GM21360 (cell line): ENCODE measurements at regions not wholly inside any gene's neighbourhood (a gene's known extent, or its start where the extent isn't known, plus 50 kb on each side); places are given as distances from the start of the nearest gene placed in this dataset.

Experiments
- ATAC-seq: cut with Tn5 transposase; IDR thresholded peaks from one replicate; pipeline ENCODE4 v1.9.1; 2021; ENCODE audit warnings: mild to moderate bottlenecking, moderate library complexity; ENCODE audit not compliant: unreplicated experiment

DNA sequence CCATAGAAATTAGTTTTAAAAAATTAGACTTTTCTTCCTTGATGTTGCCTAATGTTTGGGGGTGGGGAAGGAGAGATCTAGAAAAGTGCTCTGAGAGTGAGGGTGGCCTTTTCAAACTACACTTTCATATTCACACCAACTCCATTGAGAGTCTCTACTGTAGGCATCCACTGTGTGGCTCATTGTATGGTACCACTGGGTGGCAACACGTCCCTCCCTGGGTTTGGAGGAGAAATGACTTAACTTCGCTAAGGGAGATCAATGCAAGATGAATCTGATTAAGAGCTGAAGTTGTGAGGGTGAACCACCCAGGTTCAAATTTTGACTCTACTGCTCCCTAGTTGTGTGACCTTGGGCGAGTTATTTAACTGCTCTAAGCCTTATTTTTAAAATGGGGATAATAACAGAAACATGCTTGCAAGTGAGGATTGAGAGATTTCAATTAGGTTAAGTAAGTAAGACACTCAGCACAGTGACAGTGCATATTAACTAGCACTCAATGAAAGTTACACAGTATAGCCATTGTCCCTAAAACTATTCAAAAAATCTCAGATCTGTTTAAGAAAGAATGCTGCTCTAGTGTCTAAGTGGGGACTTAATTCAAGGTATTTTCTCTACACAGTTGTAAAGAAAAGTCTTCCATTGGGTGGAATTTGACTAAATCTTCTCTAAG is 193.5 kb upstream of the CNR1 start:
- ATAC-seq = no peak

- ATAC-seq = no peak
Observed at GRCh38 chr6:88358846-88359245, 192.7 kb upstream of the CNR1 start.

DNA sequence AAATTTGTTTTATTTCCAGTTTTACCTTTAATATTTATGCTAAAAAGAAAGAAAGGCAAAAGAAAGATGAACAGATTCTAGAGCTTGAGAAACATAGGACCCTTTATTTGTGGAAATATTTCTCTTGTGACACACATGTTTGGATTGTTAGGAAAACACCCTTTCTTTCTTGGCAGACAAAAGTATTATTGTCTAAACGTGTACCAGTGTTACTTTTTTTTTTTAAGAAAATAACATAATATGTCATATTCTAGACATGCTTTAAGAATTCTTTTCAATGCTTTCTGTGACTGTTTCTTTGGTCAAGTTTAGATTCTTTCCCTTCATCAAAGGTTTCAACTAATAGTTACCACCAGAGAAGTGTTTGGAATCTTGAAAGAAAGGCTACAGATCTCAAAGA is 183.4 kb upstream of the CNR1 start:
- ATAC-seq = no peak

- no peak for ATAC-seq
Observed at GRCh38 chr6:88342336-88342735, 176.2 kb upstream of the CNR1 start.

GRCh38 chr6:88339761-88340160 is 173.6 kb upstream of the CNR1 start:
- no peak for ATAC-seq

GRCh38 chr6:88321306-88321705 is 155.2 kb upstream of the CNR1 start:
- no peak for ATAC-seq

- no peak for ATAC-seq
Observed at GRCh38 chr6:88311561-88311960, 145.4 kb upstream of the CNR1 start.

DNA sequence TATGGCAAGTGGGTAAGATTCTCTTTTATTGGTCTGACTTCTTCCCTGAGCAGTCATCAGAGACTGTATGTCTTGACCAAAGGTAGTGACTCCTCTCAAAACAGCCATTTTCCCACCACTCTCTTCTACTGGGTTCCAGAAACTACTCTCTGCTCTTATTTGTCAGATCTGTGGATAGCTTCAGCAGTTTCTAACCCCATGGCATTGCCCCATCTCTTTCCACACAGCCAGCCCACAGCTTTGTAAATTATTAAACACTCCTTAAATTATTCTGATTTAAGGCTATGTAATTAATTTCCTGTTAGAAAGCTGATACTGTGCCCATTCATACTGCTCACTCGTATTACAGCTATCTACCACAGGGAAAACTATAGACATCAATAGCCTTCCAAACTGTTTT is 138.4 kb upstream of the CNR1 start:
- no peak for ATAC-seq

DNA sequence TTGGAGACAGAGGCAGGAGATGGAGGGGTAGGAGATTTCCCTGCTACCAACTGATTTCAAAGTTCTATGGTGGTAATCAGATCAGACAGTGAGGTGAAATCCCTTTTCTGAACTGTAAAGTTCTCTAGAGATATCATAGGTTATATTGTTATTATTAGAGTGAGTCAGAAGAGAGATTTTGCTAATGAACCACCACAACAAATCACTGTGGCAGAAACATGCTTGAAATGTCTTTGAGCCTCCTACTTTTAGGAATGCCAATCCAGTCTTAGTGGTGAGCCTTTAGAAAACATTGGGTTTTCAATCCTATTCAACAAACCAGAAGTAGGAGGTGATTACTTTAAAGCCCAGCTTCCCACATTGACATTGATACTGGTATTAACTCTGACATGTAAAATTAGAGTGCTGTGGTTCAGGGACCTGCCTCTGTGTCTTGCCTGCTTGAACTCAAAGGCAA is 136.7 kb upstream of the CNR1 start:
- ATAC-seq = no peak

DNA sequence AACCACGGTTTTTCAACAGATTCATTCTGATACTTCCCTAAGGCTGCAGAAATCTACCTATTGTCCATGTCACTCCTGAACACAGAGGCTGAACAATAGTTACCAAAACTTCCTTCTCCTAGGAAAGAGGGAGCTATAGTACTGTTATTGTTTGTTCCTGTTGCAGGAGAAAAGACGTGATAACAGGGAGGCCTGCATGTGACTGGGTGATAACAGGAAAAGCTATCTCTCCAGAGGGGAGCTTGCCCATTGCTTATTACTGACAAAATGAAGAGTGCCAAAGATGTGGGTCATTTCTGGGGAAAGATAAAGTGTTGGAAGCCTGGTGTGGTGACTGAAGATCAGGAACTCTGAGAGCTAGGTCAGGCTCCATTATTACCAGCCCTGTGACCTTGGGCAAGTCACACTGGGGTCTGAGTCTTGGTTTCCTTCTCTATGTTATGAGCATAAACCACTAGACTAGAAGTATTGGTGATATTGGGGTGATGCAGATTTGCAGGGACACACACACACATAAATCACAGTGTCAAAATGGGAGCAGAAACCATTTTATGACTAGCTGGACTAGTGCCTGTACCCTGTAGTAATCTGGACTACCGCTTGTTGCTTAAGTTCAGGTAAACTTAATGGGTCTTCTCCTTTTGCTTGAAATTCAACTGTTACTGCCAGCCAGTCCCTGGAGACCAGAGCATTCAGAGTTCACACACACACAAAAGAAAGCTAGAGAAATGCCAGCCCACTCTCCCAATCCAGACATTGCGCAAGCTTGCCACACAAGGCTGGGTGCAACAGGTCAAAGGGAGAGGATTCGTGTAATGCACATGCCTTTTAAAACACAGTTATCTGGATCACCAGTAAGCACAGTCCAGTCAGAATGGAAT is 136.0 kb upstream of the CNR1 start:
- ATAC-seq = no peak

DNA sequence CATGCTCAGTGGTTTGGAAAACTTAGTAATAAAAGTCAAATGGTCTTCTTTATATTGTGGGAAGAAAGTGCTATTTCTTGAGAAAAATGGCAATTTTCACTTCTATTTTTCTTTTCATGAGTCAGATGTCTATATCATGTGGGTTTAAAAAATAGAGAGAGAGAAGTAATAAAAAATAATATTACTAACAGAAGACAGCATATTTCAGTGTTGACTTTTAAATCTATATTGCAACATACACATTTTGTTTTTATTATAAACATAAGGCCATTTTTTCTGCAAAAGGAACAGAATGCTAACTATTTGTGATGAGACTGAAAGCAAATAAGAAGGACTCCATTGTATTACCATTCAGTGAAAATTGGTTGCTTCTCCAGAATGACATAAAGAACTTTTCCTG is 135.1 kb upstream of the CNR1 start:
- ATAC-seq = no peak

GRCh38 chr6:88298066-88298845 is 132.1 kb upstream of the CNR1 start:
- no peak for ATAC-seq

GRCh38 chr6:88296694-88297093 is 130.5 kb upstream of the CNR1 start:
- ATAC-seq = no peak

DNA sequence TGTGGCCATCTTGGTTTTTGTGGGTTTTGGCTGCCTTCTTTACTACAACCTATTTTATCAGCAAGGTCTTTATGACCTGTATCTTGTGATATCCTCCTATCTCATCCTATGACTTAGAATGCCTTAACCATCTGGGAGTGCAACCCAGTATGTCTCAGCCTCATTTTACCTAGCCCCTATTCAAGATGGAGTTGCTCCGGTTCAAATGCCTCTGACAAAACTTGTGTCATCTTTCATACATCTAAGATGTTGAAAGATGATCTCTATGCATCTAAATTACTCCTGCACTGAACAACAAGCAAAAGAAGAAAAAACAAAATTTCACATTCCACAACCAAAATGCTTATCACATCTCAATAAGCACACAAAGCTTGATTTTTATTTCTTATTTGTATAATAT is 129.5 kb upstream of the CNR1 start:
- ATAC-seq = no peak

GRCh38 chr6:88294702-88295101 is 128.6 kb upstream of the CNR1 start:
- no peak for ATAC-seq

DNA sequence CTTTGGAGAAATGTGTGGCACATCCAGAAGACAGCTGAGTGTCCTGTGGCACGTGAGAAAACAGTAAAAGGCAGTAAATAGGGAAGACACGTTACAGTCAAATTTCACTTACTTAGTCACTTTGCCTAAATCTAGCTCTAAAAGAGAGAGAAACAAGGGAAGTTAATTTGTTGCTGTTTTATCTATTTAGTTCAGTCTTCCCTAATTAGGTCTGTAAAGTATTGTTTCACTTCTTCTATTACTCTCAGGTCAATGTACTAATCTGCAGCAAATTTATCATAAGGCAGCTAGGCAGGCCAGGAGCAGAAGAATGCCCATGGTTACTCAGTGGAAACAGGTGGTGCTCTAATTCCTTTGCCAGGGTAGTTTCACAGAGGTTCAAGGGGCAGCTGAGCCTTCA is 124.3 kb upstream of the CNR1 start:
- no peak for ATAC-seq

GRCh38 chr6:88287696-88288095 is 121.5 kb upstream of the CNR1 start:
- no peak for ATAC-seq

DNA sequence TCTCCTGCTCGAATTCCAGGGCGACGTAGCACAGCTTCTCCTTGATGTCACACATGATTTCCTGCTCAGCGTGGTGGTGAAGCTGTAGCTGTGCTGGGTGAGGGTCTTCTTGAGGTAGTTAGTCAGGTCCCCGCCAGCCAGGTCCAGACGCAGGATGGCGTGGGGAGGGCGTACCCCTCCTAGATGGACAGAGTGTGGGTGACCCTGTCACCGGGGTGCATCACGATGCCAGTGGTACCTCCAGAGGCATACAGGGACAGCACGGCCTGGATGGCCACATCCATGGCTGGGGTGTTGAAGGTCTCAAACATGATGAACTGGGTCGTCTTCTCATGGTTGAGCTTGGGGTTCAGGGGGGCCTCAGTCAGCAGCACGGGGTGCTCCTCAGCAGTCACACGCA is 110.2 kb upstream of the CNR1 start:
- ATAC-seq = no peak

GRCh38 chr6:88268508-88268907 is 102.4 kb upstream of the CNR1 start:
- ATAC-seq = no peak

DNA sequence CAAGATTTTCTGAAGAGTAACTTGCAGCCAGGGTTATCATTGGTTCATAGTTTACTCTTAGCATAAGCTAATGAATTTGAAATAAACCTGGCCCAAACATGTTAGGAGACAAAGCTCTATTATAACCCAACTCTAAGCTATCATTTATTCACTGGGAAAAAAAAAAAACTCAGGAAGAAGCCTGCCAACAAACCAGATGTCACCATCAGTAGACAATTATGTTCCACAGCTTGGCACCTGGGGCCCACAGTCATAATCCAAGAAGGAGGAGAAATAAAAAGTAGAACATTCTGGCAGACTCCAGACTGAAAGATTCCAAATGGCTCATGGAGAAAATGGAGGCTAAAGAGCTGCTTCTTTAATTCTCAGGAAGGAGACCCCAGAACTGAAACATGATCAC is 100.0 kb upstream of the CNR1 start:
- ATAC-seq = no peak

GRCh38 chr6:88263591-88263990 is 97.4 kb upstream of the CNR1 start:
- no peak for ATAC-seq

GRCh38 chr6:88262332-88262731 is 96.2 kb upstream of the CNR1 start:
- ATAC-seq = no peak
